Fibroblast of peridontal ligament (primary cell): ENCODE measurements at regions not wholly inside any gene's neighbourhood (a gene's known extent, or its start where the extent isn't known, plus 50 kb on each side); places are given as distances from the start of the nearest gene placed in this dataset.
"Not testable (repeated sequence)": the region's sequence is repeated elsewhere in the genome, so short reads cannot be mapped to it uniquely, and the experiment has no call there.

Experiments
- DNase-seq: peaks from one replicate; pipeline ENCODE4 v3.0.0-alpha.2; 2010; ENCODE audit errors: extremely low read depth

DNA sequence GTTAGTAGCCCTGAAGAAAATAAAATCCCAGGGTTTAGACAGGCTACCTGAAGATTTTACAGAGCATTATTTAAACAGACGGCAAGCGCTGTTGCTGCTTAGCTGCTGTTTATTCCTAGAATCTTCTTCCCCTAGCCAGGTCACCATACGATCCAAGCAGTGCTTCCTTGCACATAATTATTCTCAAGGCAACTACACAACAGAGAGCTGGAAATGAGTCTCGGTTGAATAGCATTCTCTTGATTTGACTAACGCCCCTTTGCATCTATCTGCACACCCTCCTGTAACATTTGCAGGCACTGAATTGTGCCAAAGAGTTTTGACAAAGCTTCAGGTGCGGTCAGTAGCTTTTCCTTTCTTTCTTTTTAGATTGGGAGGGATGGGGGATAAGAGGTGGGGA, 564.4 kb downstream of the TBL1XR1 start:
- no peak for DNase-seq

DNA sequence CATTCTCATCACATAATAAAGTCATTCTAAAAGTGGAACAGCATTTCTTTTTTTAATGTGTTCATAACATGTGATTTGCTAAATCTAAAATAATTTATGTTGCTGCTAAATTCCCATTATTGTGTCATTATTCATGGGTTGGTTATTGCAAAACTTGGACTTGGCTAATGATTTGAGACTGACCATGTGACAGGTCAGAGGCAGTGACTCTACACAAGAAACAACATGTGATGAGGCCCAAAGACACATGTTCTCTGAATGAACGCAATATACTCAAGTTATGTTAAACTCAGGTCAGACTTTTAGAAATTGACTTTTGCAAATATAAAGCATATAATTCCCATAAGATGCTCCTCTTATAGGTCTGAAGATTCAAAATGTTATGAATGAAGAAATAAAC, 566.1 kb downstream of the TBL1XR1 start:
- no peak for DNase-seq

- no peak for DNase-seq
These were observed 569.1 kb downstream of the TBL1XR1 start for GRCh38 chr3:176628101-176628639.

- DNase-seq = peak; percentile 24
These were observed 573.7 kb downstream of the TBL1XR1 start for GRCh38 chr3:176623468-176624150.

DNA sequence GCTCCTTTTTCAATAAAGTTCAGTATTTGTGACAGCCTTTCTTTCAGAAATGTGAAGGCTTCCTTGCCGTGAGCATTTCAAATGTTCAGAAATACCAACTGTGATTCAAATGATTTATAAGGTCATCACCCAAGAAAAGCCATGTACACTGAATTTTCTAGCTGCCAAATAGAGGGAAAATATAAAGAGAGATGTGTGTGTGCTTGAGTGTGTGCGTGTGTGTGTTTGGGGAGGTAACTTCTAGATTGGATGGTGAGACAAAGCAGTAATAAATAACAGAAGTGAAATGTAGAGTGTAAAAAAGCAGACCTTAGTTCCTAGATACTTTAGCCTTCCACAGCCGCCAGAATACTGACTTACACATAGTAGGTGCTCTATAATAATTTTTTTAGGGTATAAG, 577.4 kb downstream of the TBL1XR1 start:
- no peak for DNase-seq

GRCh38 chr3:176615826-176616225, 581.5 kb downstream of the TBL1XR1 start:
- DNase-seq = peak; percentile 22

DNA sequence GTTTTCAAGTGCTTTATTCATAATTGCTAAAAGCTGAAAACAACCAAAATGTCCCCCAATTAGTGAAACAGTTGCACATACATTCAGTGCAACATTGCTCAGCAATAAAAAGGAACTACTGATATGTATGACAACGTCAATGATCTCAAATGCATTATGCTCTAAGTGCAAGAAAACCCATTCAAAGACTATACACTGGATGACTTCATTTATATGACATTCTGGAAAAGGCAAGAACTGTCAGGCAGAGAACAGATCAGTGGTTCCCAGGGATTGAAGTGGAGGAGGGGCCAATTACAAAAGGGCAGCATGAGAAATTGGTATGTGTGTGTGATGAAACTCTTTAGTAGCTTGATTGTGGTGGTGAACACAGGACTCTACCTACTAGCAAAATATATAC, 585.6 kb downstream of the TBL1XR1 start:
- DNase-seq = no peak

DNA sequence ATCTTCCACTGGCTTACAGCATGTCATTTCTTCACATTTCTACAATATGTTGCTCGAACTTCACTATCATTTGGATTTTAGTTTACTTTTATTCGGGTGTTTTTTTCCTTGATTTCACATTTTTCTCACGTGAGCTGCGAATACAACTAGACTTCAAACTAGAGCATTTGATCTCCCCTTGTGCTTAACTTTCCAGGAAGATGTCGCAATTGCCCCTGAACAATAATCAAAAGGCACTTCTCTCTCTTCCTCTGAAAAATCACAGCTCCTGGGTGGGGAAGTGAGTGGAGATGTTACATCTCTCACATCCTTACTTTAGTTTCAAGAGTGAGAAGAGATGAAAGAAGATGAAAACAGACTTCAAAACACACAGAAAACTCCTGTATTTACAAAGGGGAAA, 587.9 kb downstream of the TBL1XR1 start:
- DNase-seq = no peak

DNA sequence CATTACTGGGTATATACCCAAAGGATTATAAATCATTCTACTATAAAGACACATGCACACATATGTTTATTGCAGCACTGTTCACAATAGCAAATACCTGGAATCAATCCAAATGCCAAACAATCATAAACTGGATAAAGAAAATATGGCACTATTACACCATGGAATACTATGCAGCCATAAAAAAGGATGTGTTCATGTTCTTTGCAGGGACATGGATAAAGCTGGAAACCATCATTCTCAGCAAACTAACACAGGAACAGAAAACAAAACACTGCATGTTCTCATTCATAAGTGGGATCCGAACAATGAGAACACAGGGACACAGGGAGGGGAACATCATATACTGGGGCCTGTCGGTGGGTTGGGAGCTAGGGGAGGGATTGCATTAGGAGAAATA, 591.7 kb downstream of the TBL1XR1 start:
- not testable (repeated sequence) for DNase-seq

GRCh38 chr3:176595307-176595706, 602.0 kb downstream of the TBL1XR1 start:
- peak; percentile 14 for DNase-seq

- DNase-seq = no peak
These were observed 606.6 kb downstream of the TBL1XR1 start for GRCh38 chr3:176590722-176591121.

- peak; percentile 16 for DNase-seq
These were observed 610.2 kb downstream of the TBL1XR1 start for GRCh38 chr3:176587089-176587488.

DNA sequence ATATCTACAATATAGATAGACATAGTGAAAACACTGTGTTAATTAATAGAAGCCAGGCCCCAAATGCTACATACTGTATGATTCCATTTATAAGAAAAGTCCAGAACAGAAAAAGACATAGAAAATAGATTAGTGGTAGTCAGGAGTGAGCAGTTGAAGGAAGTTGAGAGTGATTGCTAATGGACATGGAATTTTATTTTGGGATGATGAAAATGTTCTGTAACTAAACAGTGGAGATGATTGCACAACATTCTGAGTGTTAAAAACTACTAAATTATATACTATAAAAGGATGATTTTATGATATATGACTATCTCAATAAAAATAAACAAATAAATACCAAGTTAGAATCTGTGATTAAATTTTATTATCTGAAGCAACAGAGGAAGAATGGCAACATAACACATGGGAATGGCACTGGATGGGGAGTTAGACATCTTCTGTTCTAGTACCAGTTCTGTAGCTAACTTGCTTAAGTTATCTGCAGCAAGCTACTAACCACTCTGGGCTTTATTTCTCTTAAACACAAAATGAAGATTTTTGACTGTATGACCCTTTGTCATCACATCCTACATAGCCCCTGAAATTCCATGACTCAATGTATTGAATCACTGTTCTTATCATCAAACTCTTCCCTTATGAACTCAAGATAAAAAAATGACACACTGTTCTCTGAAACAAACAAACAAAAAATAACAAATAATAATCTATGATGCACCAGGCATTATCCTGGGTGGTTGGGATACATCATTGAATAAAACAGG, 612.7 kb downstream of the TBL1XR1 start:
- DNase-seq = peak; percentile 81

GRCh38 chr3:176583956-176584355, 613.3 kb downstream of the TBL1XR1 start:
- no peak for DNase-seq

- no peak for DNase-seq
These were observed 615.7 kb downstream of the TBL1XR1 start for GRCh38 chr3:176581589-176581988.

GRCh38 chr3:176579711-176580185, 617.5 kb downstream of the TBL1XR1 start:
- DNase-seq = peak; percentile 16

DNA sequence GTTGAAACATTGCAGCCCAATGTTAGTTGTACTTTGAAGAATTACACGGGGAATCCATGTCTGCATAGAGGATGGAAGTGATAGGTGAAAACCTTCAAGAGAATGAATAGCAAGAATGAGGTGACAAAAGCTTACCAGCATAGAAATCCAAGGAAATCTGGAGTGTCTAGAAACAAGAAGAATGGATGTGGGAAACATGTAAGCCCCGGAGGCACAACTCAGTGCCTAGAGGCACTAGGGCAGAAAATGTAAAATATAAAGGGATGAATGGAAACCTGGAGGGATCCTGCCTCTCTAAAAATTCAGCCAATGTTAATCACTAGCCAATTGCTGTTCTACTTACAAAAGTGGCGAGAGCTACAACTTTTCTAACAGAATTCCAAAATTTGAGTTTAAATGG, 619.0 kb downstream of the TBL1XR1 start:
- DNase-seq = no peak

DNA sequence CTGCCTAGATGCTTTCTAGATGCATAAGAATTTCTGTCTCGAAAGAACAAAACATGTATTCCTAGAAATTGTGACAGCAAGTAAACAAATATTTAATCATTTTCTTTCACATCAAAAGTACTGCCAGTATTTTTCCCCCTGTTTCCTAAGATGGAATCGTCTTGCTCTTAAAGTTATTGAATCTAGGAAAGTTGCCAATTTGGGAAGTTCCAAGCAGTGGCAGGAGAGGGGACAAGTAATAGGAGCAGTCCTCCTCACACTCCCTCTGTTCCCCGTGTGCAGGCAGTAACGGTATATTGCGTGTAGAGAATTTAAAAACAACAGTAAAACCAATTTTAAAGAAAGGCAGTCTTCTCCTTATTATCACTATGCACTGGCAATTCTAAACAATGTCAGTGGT, 619.8 kb downstream of the TBL1XR1 start:
- no peak for DNase-seq

DNA sequence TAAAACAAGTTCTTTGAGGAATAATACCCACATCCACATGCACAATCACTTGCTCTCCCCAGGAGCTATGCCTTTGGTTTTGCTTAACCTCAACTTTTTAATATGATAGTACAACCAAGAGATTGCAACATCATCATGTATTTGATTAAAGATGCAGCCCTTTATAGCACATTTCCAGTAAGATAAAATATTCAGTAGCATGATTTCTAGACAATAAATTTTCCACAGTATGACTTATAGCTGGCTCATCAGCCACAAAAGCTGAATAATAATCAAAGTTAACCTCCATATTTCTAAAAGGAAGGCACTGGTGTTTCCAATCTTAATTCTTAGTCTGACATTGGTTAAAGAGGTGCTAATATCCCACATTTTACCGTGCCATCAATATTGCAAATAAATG, 622.5 kb downstream of the TBL1XR1 start:
- peak; percentile 16 for DNase-seq

DNA sequence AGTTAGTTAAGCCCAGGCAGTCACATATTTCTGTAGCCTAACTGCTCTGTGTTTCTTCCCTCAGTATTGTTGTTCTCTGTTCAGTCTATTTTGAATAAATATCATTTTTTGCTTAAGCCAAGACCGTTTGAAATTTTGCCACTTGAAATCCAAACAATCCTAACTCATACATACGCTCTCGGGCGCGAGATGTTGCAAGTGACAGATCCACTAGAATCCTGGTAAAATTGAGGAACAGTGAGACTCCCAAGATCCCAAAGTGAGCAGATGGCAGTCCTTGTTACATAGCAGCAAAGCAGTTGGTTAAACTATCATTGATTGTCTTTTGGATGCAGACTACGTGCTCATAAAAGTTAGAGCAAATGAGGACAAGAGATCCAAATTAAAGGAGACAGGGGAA, 625.4 kb downstream of the TBL1XR1 start:
- no peak for DNase-seq

DNA sequence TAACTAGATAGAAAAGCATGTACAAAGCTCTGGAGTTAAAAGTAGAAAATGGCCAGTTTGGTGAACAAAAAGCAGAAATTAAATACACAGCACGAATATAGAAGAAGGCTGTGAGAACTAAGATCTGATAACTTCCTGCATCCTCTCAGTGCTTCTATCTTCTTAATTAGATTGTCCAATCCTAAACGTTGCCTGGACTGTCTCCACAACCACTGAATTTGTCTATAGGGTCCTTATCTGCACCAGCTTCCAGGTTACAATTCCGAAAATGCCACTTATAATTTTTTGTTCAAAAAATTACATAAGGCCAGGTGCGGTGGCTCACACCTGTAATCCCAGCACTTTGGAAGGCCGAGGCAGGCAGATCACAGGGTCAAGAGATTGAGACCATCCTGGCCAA, 626.3 kb downstream of the TBL1XR1 start:
- DNase-seq = no peak

GRCh38 chr3:176568189-176568588, 629.1 kb downstream of the TBL1XR1 start:
- no peak for DNase-seq

GRCh38 chr3:176566757-176567156, 630.5 kb downstream of the TBL1XR1 start:
- peak; percentile 25 for DNase-seq
